K562 (cell line): ENCODE measurements at regions not wholly inside any gene's neighbourhood (a gene's known extent, or its start where the extent isn't known, plus 50 kb on each side); places are given as distances from the start of the nearest gene placed in this dataset.

Experiments
- CEBPB ChIP-seq: fragments of 450-650 bp; IDR thresholded peaks from 2 replicates; pipeline ENCODE4 v1.6.1; 2016; ENCODE audit warnings: missing genetic modification characterization, missing compliant biosample characterization
- CHD2 ChIP-seq: IDR thresholded peaks from 2 replicates; pipeline ENCODE4 v1.6.1; 2011; ENCODE audit warnings: low read depth, low read length
- EZH2 ChIP-seq: IDR thresholded peaks from 2 replicates; pipeline ENCODE4 v1.6.1; 2012; ENCODE audit warnings: low read depth, mild to moderate bottlenecking, inconsistent platforms, low read length, borderline replicate concordance
- HNRNPUL1 ChIP-seq: fragments of 200-400 bp; formaldehyde crosslinking; IDR thresholded peaks from 2 replicates; pipeline ENCODE4 v1.6.1; 2017; ENCODE audit warnings: low read length
- NCOR1 ChIP-seq: fragments of 450-650 bp; IDR thresholded peaks from 2 replicates; pipeline ENCODE4 v1.6.1; 2016; ENCODE audit warnings: mild to moderate bottlenecking, moderate library complexity

GRCh38 chr7:153581419-153581818 is 470.8 kb upstream of the DPP6 start:
- no peak for TF ChIP-seq HNRNPUL1
- no peak for TF ChIP-seq NCOR1
- no peak for TF ChIP-seq CHD2
- TF ChIP-seq CEBPB (tag) = no peak
- no peak for TF ChIP-seq EZH2
